HG03097 (cell line): ENCODE measurements at regions not wholly inside any gene's neighbourhood (a gene's known extent, or its start where the extent isn't known, plus 50 kb on each side); places are given as distances from the start of the nearest gene placed in this dataset.

Source experiments
- ATAC-seq: cut with Tn5 transposase; IDR thresholded peaks from one replicate; pipeline ENCODE4 v1.9.1; 2021; ENCODE audit not compliant: unreplicated experiment, low FRiP score

- ATAC-seq = no peak
Observed at GRCh38 chr3:30290479-30290878, 315.9 kb upstream of the TGFBR2 start.

GRCh38 chr3:30292192-30292893, 314.1 kb upstream of the TGFBR2 start:
- ATAC-seq = no peak

GRCh38 chr3:30293621-30294240, 312.7 kb upstream of the TGFBR2 start:
- ATAC-seq = no peak

- no peak for ATAC-seq
Observed at GRCh38 chr3:30294241-30294667, 312.1 kb upstream of the TGFBR2 start.

GRCh38 chr3:30297112-30297511, 309.3 kb upstream of the TGFBR2 start:
- ATAC-seq = no peak

- ATAC-seq = no peak
Observed at GRCh38 chr3:30299674-30300385, 306.6 kb upstream of the TGFBR2 start.

GRCh38 chr3:30300809-30301208, 305.6 kb upstream of the TGFBR2 start:
- no peak for ATAC-seq

- no peak for ATAC-seq
Observed at GRCh38 chr3:30302027-30302426, 304.4 kb upstream of the TGFBR2 start.

GRCh38 chr3:30303770-30304169, 302.6 kb upstream of the TGFBR2 start:
- no peak for ATAC-seq

- no peak for ATAC-seq
Observed at GRCh38 chr3:30305021-30305420, 301.4 kb upstream of the TGFBR2 start.

GRCh38 chr3:30306896-30307295, 299.5 kb upstream of the TGFBR2 start:
- ATAC-seq = no peak

GRCh38 chr3:30307372-30307950, 298.9 kb upstream of the TGFBR2 start:
- ATAC-seq = no peak

- ATAC-seq = no peak
Observed at GRCh38 chr3:30308131-30308530, 298.3 kb upstream of the TGFBR2 start.

GRCh38 chr3:30309961-30310954, 296.1 kb upstream of the TGFBR2 start:
- ATAC-seq = no peak

GRCh38 chr3:30311781-30312180, 294.6 kb upstream of the TGFBR2 start:
- ATAC-seq = no peak

- no peak for ATAC-seq
Observed at GRCh38 chr3:30313840-30314239, 292.6 kb upstream of the TGFBR2 start.

- no peak for ATAC-seq
Observed at GRCh38 chr3:30314757-30315325, 291.6 kb upstream of the TGFBR2 start.

- no peak for ATAC-seq
Observed at GRCh38 chr3:30315447-30315846, 291.0 kb upstream of the TGFBR2 start.

GRCh38 chr3:30317561-30317960, 288.8 kb upstream of the TGFBR2 start:
- no peak for ATAC-seq

GRCh38 chr3:30318110-30318509, 288.3 kb upstream of the TGFBR2 start:
- ATAC-seq = no peak
